Ascending aorta (tissue), 2 donors: ENCODE measurements at regions not wholly inside any gene's neighbourhood (a gene's known extent, or its start where the extent isn't known, plus 50 kb on each side); places are given as distances from the start of the nearest gene placed in this dataset.

Source experiments
- DNase-seq, 2 donors: peaks; one replicate each; pipeline ENCODE4 v3.0.0-alpha.2; 2019; ENCODE audit warnings: low spot score in 2 of 2
- H3K27ac ChIP-seq, 2 donors: fragments of 200-600 bp; sonication (generic); one replicate each; pipeline ENCODE4 v1.5.1; 2016 to 2017; ENCODE audit warnings: mild to moderate bottlenecking in 1 of 2
- H3K27me3 ChIP-seq: fragments of 200-600 bp; sonication (generic); one replicate; pipeline ENCODE4 v1.5.1; 2017
- H3K36me3 ChIP-seq, 2 donors: fragments of 200-600 bp; sonication (generic); one replicate each; pipeline ENCODE4 v1.5.1; 2016
- H3K4me1 ChIP-seq, 2 donors: fragments of 200-600 bp; sonication (generic); one replicate each; pipeline ENCODE4 v1.5.1; 2016 to 2017; ENCODE audit warnings: mild to moderate bottlenecking in 1 of 2
- H3K4me3 ChIP-seq, 2 donors: fragments of 200-600 bp; sonication (generic); one replicate each; pipeline ENCODE4 v1.5.1; 2016 to 2017; ENCODE audit warnings: mild to moderate bottlenecking in 1 of 2
- H3K9me3 ChIP-seq, 2 donors: fragments of 200-600 bp; sonication (generic); one replicate each; pipeline ENCODE4 v1.5.1; 2016
- CTCF ChIP-seq, 3 experiments: fragments of 200-600 bp in 2 of 3; fragments of 450-650 bp in 1 of 3; sonication (generic) in 2 of 3; IDR thresholded peaks; one replicate each; pipeline ENCODE4 v1.5.1; 2016 to 2019; ENCODE audit warnings: antibody characterized with exemption in 3 of 3, mild to moderate bottlenecking in 1 of 3, moderate library complexity in 1 of 3
- intact Hi-C: fragments of 100-400 bp; cut with DNase I; formaldehyde crosslinking; loops from one replicate; pipeline ENCODE4 v1.15.1; 2023

DNA sequence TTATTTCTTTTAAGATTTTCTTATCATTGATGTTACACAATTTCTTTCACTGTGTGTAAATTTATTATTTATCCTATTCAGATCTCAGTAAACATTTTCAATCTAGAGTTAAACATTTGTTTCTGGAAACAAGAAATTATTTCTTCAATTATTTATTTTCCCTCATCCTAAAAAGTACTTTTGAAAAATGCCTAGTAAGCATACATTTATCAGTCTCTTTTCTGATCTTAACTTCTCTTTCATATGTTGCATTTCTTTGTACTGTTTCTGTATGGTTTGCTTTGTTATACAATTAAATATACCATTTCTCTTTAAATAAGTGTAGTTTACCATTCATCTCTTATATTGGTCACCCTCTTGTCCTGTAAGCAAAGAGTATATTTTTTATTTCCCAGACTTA lies 263.2 kb downstream of the C12orf50 start:
- no peak for TF ChIP-seq CTCF (IDR thresholded peaks at IDR 0.05)
- DNase-seq = no peak
- Histone ChIP-seq H3K36me3 (no peaks in the 10 kb centered on the region), H3K9me3 (no peaks in the 10 kb centered on the region), H3K4me1 (no peaks in the 10 kb centered on the region), H3K4me3 (no peak overlapping the region), H3K27ac (no peak overlapping the region), H3K27me3 (no peaks in the 10 kb centered on the region)
- intact Hi-C loops = no loop called here

DNA sequence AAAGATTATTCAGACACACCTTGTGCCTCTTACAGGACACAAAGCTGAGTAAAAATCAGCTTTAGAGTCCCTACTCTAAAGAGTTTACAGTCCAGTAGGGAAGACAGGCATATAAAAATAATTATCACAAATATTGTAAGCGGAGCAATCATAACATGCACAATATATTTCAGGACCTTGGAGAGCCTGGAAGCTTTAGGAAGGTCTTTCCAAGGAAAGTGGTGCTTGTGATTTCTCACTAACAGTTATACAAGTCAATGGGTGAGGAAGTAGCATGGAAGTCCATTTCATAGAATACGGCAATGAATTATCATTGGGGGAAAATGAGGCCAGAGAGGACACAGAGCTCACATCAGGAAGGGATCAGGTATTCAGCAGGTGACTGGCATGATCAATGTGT lies 268.3 kb downstream of the C12orf50 start:
- intact Hi-C loops = no loop called here
- H3K4me3 ChIP-seq = no peak overlapping the region
- no peaks in the 10 kb centered on the region for H3K36me3 ChIP-seq

DNA sequence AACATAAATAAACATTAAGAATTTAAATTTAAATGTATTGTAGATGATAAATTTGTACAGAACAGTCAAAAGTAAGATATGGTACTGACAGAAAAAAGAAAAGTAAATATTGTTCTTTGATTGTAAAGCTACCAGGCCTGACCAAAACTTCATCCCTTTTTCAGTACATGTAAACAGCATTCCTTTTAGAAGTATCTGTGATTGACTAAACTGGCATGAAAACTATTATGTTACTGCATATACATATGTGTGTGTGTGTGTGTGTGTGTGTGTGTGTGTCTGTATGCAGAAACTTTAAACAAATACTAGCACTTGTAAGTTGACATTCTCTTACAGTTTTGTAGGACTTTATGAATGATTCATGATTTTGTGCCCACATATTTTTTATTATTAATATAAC lies 270.9 kb downstream of the C12orf50 start:
- intact Hi-C loops = no loop called here
- H3K36me3 ChIP-seq = no peaks in the 10 kb centered on the region
- no peak overlapping the region for H3K27ac ChIP-seq
- H3K9me3 ChIP-seq = no peaks in the 10 kb centered on the region
- no peak for TF ChIP-seq CTCF (IDR thresholded peaks at IDR 0.05)
- no peaks in the 10 kb centered on the region for H3K27me3 ChIP-seq
- H3K4me3 ChIP-seq = no peak overlapping the region
- no peak for DNase-seq
- H3K4me1 ChIP-seq = no peaks in the 10 kb centered on the region

More for the DNA sequence above, 268.3 kb downstream of the C12orf50 start:
- Histone ChIP-seq H3K27me3 (no peaks in the 10 kb centered on the region), H3K27ac (no peak overlapping the region), H3K9me3 (no peaks in the 10 kb centered on the region), H3K4me1 (no peaks in the 10 kb centered on the region)
- DNase-seq = no peak
- TF ChIP-seq CTCF (IDR thresholded peaks at IDR 0.05) = no peak

- DNase-seq = no peak
- Histone ChIP-seq H3K27me3 (no peaks in the 10 kb centered on the region), H3K4me3 (no peak overlapping the region), H3K27ac (no peak overlapping the region), H3K4me1 (no peaks in the 10 kb centered on the region), H3K9me3 (no peaks in the 10 kb centered on the region), H3K36me3 (no peaks in the 10 kb centered on the region)
- intact Hi-C loops = no loop called here
- TF ChIP-seq CTCF (IDR thresholded peaks at IDR 0.05) = no peak
Measured at GRCh38 chr12:87756721-87757120, 272.5 kb downstream of the C12orf50 start.

DNA sequence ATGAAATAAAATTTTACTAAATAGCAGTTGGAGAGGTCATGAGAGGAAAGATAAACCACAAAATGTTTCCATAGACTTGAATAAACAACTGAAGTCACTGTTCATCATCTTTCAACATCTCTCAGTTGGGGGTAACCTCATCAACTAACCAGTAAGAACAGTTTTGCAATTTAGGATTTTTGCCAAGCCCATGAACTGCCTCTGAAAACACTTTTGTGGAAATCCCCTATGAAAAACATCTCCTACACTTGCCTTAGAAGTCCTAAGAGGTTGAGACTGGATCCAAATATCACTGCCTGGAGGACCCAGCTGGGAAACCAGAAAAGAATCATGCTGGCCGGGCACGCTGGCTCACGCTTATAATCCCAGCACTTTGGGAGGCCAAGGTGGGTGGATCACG lies 273.1 kb downstream of the C12orf50 start:
- Histone ChIP-seq H3K36me3 (no peaks in the 10 kb centered on the region), H3K4me1 (no peaks in the 10 kb centered on the region)

More for the DNA sequence above, 273.1 kb downstream of the C12orf50 start:
- DNase-seq = no peak
- Histone ChIP-seq H3K27me3 (no peaks in the 10 kb centered on the region), H3K4me3 (no peak overlapping the region), H3K9me3 (no peaks in the 10 kb centered on the region), H3K27ac (no peak overlapping the region)
- no peak for TF ChIP-seq CTCF (IDR thresholded peaks at IDR 0.05)
- intact Hi-C loops = no loop called here
